ENCODE measurements at regions not wholly inside any gene's neighbourhood (a gene's known extent, or its start where the extent isn't known, plus 50 kb on each side); places are given as distances from the start of the nearest gene placed in this dataset.
A peak's percentile ranks its signal among the peaks of the same experiment; 100 is the strongest.
"Not testable (repeated sequence)": the region's sequence is repeated elsewhere in the genome, so short reads cannot be mapped to it uniquely, and the experiment has no call there.

DNA sequence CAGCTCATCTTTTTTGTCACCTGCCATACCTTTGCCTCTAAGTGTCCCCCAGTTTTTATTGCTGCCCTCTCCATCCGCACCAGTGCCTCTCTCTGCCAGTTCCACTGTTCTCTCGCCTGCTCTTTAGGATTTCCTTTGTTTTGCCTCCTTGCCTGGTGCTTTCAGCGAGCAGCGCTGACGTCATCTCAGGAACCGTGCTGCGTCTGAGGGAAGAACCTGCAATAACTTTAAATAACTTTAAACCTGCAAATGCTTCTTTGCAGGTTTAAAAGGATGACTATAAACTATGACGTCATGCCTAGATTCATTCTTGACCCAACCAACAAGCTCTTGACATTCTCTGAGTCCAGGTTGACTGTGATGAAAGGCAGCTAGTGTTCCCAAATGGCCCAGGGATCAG is 105.1 kb downstream of the LRRC74B start:
- not testable (repeated sequence) for FAIRE-seq

DNA sequence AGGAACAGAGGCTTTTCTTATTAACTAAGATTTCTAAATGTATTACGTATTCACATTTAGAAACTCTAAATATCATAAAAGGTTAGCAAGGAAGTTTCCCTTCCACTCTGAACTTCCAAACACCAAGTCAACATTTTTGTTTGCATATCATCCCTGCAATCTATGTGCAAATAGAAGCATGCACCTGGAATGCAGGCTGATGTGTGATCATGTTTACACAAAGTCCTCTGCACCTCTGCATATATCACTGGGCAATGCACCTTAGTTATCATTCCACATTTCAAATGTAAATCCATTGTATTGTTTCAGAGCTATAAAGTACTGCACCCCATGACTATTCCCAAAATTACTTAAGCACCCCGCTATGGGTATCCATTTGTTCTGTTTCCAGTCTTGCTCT is 142.1 kb downstream of the LRRC74B start:
- FAIRE-seq, result not testable (repeated sequence)

DNA sequence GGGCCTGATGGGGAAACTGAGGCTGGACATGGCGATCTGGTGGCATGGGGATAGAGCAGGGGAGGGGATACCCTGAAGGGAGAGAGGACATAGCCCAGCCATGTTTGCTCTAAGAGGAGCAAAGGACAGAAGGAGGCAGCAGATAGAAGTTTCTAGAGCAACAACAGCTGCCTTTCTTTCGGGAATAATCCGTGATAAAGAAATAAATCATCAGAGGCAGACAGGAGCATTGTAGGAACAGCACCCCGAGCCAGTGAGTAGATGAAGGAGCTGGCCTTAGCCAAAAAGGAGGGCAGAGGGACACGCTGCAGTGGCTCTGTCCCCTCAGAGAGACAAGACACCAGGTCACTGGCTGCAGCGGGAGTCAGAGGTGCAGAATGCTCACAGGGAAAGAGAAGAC is 166.3 kb downstream of the LRRC74B start:
- FAIRE-seq, result not testable (repeated sequence)

DNA sequence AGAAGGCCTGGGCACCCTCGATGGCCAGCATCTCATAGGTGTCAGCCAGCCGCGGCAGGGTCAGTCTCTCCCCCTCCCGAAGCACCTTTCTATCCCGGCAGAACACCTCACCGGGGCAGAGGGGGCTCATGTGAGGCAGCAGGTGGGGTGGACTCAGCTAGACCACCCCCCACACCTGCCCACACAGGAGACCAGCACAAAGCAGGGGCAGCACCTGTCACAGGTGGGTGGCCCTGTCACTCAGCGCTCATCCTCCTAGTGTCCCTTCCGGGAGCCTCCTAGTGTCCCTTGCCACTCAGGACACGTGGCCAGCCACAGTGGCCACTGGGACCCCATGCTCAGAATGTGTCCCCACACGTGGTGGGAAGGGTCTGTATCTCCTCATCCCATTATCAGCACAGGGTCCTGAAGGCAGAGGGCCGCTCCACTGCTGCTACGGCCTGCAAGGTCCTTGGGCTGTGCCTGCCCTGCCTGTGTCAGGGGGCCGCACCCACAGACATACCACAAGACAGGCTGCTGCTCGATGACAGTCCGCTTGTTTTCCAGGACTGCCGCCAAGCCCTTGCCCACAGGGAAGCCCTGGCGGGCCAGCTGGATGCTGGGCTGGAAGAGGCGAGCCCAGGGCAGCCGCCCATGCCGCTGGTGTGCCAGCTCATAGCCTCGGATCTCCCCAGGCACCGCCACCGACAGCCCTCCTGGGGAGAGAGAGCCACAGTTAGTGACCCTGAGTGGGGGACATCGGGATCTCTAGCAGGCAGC is 167.4 kb upstream of the RIMBP3B start:
- not testable (repeated sequence) for FAIRE-seq

DNA sequence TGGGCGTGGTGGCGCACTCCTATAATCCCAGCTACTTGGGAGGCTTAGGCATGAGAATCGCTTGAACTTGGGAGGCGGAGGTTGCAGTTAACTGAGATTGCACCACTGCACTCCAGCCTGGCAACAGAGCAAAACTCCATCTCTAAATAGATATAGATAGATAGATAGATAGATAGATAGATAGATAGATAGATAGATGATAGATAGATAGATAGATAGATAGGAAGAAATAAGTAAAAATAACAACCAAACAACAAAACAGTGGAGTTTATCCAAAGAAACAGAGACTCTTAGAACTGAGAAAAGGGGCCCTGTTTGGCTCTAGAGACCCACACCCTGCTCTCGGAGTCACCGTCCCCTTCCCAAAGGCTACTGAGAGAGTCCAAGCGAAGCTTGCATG is 158.7 kb upstream of the RIMBP3B start:
- not testable (repeated sequence) for FAIRE-seq

DNA sequence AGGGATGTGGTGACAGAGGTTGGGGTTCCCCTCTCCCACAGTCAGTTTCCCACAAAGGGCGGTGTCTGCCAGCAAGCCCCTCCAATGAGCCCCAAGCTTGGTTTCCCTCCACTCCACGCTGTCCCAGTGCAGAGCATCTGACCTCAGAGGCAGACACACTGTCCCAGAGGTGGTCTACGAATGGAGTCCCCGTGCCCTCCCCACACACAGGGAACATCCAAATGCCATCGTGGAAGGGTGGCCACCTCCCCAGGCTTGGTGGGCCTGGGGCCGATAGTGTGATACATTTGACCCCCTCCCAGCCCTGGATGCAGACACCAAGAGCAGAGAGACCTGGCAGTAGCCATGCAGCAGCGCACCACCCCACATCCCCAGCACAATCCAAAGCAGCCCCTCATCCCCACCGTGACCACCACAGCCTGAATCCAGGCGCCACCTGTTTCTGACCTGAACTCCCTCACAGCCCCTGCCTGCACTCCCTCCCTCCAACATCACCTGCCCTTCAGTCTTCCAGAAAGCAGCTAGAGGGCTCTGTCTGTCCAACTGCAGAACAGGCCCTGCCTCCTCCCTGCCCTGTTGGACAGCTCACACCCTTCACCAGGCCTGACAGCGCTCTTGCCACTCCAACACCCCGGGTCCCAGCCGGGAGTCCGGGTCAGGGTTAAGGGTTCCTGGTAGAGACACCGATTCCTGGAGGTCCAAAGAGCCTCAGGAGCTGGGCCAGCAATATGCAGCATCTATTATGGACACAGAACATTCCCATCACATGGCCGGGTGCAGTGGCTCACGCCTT is 156.5 kb upstream of the RIMBP3B start:
- FAIRE-seq, result not testable (repeated sequence)

DNA sequence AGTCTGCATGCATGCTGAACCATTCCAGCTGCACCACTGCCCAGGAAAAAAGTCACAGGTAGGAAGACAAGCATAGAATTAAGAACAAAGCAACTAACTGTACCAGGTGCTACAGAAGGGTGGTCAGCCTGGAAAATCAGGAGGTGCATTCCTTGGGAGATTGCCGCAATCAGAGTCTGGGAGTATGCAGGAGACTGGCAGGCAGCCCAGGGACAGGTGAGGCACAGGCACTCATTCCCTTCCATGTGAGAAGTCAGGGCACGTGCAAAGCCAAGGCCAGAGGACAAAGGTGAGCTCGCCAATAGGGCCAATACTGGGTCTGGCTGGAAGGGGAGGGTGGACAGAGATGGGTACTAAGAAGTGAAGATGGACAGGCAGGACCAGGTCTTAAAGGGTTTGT is 132.1 kb upstream of the RIMBP3B start:
- not testable (repeated sequence) for FAIRE-seq

DNA sequence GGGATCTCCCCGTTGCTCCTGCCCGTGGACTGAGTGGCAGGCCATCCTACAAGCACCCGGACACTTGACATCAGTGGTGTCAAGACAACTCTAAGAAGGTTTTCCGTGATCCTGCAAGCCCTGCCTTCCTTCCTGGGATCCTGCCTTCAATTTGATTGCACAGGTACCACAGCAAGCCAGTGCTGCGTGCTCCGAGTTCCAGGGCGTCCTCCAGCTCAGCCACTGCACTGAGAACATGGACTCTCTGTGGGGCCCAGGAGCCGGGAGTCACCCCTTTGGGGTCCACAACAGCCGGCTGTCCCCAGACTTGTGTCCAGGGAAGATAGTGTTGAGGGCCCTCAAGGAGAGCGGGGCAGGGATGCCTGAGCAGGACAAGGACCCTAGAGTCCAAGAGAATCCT is 100.9 kb upstream of the RIMBP3B start:
- not testable (repeated sequence) for FAIRE-seq

DNA sequence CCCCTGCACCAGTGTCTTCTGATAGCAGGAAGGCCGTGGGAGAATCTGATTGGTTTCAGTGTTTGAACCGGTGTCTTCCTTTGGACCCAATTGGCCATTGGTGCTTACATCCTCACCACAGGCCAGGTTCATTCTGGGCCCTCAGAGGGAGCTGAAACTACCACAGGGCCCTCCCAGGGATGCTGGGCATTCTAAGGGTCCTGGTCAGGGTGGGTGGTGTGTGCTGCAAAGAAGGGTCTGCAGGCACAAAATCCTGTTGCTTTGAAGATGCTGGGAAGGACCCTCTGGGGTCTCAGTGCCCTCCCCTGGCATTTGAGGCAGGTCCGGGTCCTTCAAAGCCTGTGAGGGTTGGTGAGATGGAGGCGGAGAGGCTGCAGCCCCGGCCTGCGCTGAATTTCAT is 89.8 kb upstream of the RIMBP3B start:
- FAIRE-seq, result not testable (repeated sequence)

DNA sequence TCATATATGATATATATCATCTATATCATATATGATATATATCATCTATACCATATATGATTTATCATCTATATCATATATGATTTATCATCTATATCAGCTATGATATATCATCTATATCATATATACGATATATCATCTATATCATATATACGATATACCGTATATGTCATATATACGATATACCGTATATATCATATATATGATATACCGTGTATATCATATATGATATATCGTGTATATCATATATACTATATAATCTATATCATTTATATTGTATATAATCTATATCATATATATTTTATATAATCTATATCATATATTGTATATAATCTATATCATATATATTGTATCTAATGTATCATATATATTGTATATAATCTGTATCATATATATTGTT is 55.9 kb upstream of the RIMBP3B start:
- peak; percentile 37 for FAIRE-seq

All from G401.6 (cell line).